OCI-LY3 (cell line): ENCODE measurements at regions not wholly inside any gene's neighbourhood (a gene's known extent, or its start where the extent isn't known, plus 50 kb on each side); places are given as distances from the start of the nearest gene placed in this dataset.

Source experiments
- H2AFZ ChIP-seq: fragments of 200-600, 300-600 bp; shearing (Covaris generic); 2 replicates; pipeline ENCODE4 v1.6.0; 2014; ENCODE audit warnings: antibody characterized with exemption, low read depth, low read length
- H3K27ac ChIP-seq: fragments of 200-600, 300-600 bp; sonication (generic); 2 replicates; pipeline ENCODE4 v1.5.1; 2014; ENCODE audit warnings: mild to moderate bottlenecking, low read length, moderate library complexity, mixed read lengths
- H3K27me3 ChIP-seq: fragments of 200-600, 300-600 bp; sonication (generic); 2 replicates; pipeline ENCODE4 v1.6.1; 2014; ENCODE audit warnings: low read depth, low read length, mixed read lengths
- H3K36me3 ChIP-seq: fragments of 200-600, 300-600 bp; sonication (generic); replicated peaks from 2 replicates; pipeline ENCODE3; 2014; ENCODE audit warnings: low read depth, low read length, mixed read lengths
- H3K4me1 ChIP-seq: fragments of 300-600, 200-600 bp; sonication (generic); 2 replicates; pipeline ENCODE4 v1.6.1; 2014; ENCODE audit warnings: low read length, mixed read lengths
- H3K4me2 ChIP-seq: fragments of 200-600, 300-600 bp; sonication (generic); 2 replicates; pipeline ENCODE4 v1.6.1; 2014; ENCODE audit warnings: low read length, mixed read lengths
- H3K4me3 ChIP-seq: fragments of 300-600, 200-600 bp; sonication (generic); 2 replicates; pipeline ENCODE4 v1.5.1; 2014; ENCODE audit warnings: antibody characterized with exemption, mild to moderate bottlenecking, low read length, moderate library complexity
- H3K79me2 ChIP-seq: fragments of 300-600, 200-600 bp; shearing (Covaris generic); 2 replicates; pipeline ENCODE4 v1.6.1; 2014; ENCODE audit warnings: mild to moderate bottlenecking, low read length, mixed read lengths
- H3K9ac ChIP-seq: fragments of 300-600, 200-600 bp; shearing (Covaris generic); 2 replicates; pipeline ENCODE4 v1.6.0; 2014; ENCODE audit warnings: mild to moderate bottlenecking, low read length, moderate library complexity
- H3K9me3 ChIP-seq: fragments of 200-600, 300-600 bp; shearing (Covaris generic); 2 replicates; pipeline ENCODE4 v1.6.1; 2014; ENCODE audit warnings: low read length, mixed read lengths; ENCODE audit not compliant: insufficient read depth
- H4K20me1 ChIP-seq: fragments of 200-600, 300-600 bp; sonication (generic); 2 replicates; pipeline ENCODE4 v1.6.1; 2016; ENCODE audit warnings: low read length, mixed read lengths; ENCODE audit not compliant: insufficient read depth
- EZH2phosphoT487 ChIP-seq: fragments of 200-600 bp; shearing (Covaris generic); IDR thresholded peaks from 2 replicates; pipeline ENCODE4 v1.6.1; 2018; ENCODE audit warnings: antibody characterized with exemption, mixed run types, low read depth
- TF ChIP-seq, protein P1 (sequence below): fragments of 200-600, 300-600 bp; sonication (generic); IDR thresholded peaks from 2 replicates; pipeline ENCODE4 v1.5.1; 2014; ENCODE audit warnings: antibody characterized with exemption, low read length, low read depth

DNA sequence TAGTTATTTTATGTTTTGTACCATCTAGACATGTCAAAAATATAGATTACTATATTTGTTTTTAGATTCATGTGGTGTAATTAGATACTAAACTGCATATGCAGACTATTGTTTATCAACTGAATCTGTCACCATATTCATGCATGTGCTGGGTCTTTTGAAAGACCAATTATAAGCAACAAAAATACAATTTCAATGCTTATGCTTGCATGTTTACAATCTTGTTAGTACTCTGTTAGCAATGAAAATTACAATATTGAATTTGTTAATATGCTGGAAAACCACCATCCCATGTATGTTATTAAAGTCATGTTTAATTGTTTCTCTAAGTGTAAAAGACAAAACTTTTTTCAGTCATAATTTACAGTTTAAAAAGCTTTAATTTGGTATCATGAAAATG lies 140.9 kb downstream of the HGF start:
- Histone ChIP-seq H3K4me3 (no peak overlapping the region), H3K9me3 (no peaks in the 10 kb centered on the region), H3K27ac (no peak overlapping the region), H3K9ac (no peak overlapping the region), H3K36me3 (no peaks in the 10 kb centered on the region), H3K4me1 (no peaks in the 10 kb centered on the region; the same call in 1 of the 2 replicates), H3K4me2 (no peak overlapping the region), H3K79me2 (no peaks in the 10 kb centered on the region), H2AFZ (no peak overlapping the region), H4K20me1 (no peaks in the 10 kb centered on the region), H3K27me3 (no peaks in the 10 kb centered on the region)
- TF ChIP-seq, protein P1, sequence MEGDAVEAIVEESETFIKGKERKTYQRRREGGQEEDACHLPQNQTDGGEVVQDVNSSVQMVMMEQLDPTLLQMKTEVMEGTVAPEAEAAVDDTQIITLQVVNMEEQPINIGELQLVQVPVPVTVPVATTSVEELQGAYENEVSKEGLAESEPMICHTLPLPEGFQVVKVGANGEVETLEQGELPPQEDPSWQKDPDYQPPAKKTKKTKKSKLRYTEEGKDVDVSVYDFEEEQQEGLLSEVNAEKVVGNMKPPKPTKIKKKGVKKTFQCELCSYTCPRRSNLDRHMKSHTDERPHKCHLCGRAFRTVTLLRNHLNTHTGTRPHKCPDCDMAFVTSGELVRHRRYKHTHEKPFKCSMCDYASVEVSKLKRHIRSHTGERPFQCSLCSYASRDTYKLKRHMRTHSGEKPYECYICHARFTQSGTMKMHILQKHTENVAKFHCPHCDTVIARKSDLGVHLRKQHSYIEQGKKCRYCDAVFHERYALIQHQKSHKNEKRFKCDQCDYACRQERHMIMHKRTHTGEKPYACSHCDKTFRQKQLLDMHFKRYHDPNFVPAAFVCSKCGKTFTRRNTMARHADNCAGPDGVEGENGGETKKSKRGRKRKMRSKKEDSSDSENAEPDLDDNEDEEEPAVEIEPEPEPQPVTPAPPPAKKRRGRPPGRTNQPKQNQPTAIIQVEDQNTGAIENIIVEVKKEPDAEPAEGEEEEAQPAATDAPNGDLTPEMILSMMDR, result no peak
- no peak for TF ChIP-seq EZH2phosphoT487

DNA sequence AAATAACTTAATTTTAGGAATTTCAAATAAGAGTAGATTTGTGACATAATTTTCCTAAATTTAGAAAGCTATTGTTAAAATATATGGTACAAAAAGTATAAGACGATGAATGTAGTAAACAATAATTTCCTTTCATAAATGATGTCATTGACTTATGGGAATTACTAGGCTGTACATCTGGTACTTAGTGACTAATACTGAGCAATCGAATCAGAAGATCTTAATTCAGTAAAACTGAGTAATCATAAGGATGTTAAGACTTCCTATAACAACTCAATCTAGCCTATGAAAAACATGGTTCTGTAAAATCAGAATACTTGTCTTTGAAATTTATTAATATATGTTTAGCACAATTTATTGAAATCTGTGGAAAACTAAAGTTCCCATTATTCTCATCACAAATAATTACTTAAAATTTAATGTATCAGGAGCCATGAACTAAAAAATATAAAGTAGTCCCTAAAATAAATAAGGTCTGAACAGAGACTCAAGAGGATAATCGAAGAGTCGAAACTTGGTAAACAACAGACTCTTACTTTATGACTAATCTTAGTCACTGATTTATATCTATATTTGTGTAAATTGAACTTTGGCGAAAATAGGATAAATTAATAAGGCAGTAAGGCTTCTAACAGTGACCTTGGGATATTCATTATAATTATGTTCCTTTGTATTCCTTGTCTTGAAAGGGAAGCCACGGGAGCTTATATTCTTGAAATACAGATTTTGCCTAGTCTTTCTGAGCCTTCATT lies 142.1 kb downstream of the HGF start:
- Histone ChIP-seq H3K4me3 (no peak overlapping the region), H3K79me2 (no peaks in the 10 kb centered on the region), H3K36me3 (no peaks in the 10 kb centered on the region), H3K27ac (no peak overlapping the region), H3K9ac (no peak overlapping the region), H3K27me3 (no peaks in the 10 kb centered on the region), H2AFZ (no peak overlapping the region), H4K20me1 (no peaks in the 10 kb centered on the region), H3K9me3 (no peaks in the 10 kb centered on the region), H3K4me2 (no peak overlapping the region), H3K4me1 (no peaks in the 10 kb centered on the region; the same call in 1 of the 2 replicates)
- no peak for TF ChIP-seq EZH2phosphoT487
- TF ChIP-seq, protein P1, result no peak

DNA sequence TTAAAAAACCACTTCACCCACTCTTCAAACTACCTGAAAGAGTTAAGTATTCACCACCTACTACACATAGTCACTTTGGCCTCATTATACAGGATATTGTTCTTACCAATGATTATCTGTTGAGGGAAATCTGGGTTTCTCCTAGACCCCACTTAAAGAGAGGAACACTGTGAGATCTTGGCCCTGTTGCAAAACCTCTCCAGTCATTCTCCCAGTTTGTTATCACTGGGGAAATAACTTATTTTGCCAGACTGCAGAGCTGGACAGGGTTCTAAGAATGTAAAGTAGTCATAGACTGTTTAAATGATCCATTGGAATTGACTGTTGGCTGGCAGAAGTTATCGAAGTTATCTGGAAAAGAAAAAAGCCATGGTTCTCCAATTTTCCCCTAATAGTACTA lies 143.8 kb downstream of the HGF start:
- no peak for TF ChIP-seq EZH2phosphoT487
- TF ChIP-seq, protein P1, result no peak
- Histone ChIP-seq H3K4me2 (no peak overlapping the region), H3K27ac (no peak overlapping the region), H4K20me1 (no peaks in the 10 kb centered on the region), H3K9me3 (no peaks in the 10 kb centered on the region), H3K36me3 (no peaks in the 10 kb centered on the region), H2AFZ (no peak overlapping the region), H3K79me2 (no peaks in the 10 kb centered on the region), H3K9ac (no peak overlapping the region), H3K27me3 (no peaks in the 10 kb centered on the region), H3K4me1 (no peaks in the 10 kb centered on the region), H3K4me3 (no peak overlapping the region)

DNA sequence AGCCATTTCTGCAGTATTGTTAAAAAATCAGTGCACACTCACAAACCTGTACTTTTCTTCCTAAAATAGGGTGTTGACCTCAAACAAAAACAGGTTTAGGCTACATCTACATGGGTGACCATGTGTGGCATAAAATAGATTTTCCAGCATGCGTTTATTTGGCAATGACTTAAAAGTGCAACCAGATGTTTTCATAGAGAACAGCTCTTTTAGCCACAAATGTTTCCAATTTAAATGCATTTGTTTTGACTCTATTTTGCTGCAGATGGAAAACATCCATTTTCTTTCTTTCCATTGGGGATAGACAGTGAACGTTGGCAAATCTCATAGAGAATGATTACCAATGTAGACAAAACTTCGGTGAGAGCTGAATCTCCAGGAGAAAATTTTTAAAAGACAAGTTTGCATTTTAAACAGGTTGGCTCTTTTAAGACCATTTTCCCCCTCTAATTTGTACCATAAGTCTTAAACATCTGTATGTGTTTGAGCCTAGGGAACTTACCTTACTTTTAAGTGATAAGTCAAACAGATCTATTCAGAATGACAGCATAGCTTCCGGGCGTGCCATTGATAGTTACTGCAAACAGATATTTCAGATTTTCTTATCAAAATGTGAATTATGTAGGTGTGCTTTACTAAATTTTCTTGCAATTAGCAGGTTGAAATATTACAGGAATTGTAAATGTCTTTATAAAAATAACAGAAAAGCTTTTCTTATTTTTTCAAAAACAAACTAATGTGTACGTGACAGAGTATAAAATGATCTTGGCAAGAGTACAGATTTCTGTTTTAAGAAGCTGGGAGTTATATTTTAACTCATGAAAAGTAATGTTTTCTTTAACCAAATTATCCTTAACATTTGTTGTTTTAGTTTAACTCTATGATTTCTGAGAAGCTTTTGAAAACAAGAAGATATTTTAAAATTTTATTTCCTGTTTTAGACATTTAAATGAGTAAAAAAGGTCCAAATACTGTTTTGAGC lies 144.9 kb downstream of the HGF start:
- Histone ChIP-seq H3K79me2 (no peaks in the 10 kb centered on the region), H3K36me3 (no peaks in the 10 kb centered on the region), H2AFZ (no peak overlapping the region), H4K20me1 (no peaks in the 10 kb centered on the region), H3K4me3 (no peak overlapping the region), H3K9ac (no peak overlapping the region), H3K9me3 (no peaks in the 10 kb centered on the region), H3K27me3 (no peaks in the 10 kb centered on the region), H3K4me2 (no peak overlapping the region), H3K27ac (no peak overlapping the region), H3K4me1 (no peaks in the 10 kb centered on the region)
- TF ChIP-seq, protein P1, result no peak
- TF ChIP-seq EZH2phosphoT487, result no peak
